Left ventricle myocardium inferior (tissue), 1 donor: ENCODE measurements at regions not wholly inside any gene's neighbourhood (a gene's known extent, or its start where the extent isn't known, plus 50 kb on each side); places are given as distances from the start of the nearest gene placed in this dataset.

Source experiments
- DNase-seq: peaks from one replicate; pipeline ENCODE4 v3.0.0-alpha.2; 2020
- H3K27ac ChIP-seq: fragments of 200-600 bp; replicated peaks from 2 replicates; pipeline ENCODE4 v1.8.0; 2021
- H3K27me3 ChIP-seq: fragments of 200-600 bp; 2 replicates; pipeline ENCODE4 v1.8.0; 2021; ENCODE audit warnings: low read depth
- H3K36me3 ChIP-seq: fragments of 200-600 bp; 2 replicates; pipeline ENCODE4 v1.8.0; 2021
- H3K4me1 ChIP-seq: fragments of 200-600 bp; 2 replicates; pipeline ENCODE4 v1.8.0; 2021
- H3K4me3 ChIP-seq: fragments of 200-600 bp; 2 replicates; pipeline ENCODE4 v1.8.0; 2021; ENCODE audit warnings: mild to moderate bottlenecking, moderate library complexity
- H3K9me3 ChIP-seq: fragments of 200-600 bp; replicated peaks from 2 replicates; pipeline ENCODE4 v1.8.0; 2021
- CTCF ChIP-seq: fragments of 200-600 bp; IDR thresholded peaks from 2 replicates; pipeline ENCODE4 v1.8.0; 2021; ENCODE audit warnings: antibody characterized with exemption, mild to moderate bottlenecking, borderline replicate concordance
- intact Hi-C: fragments of 100-400 bp; cut with micrococcal nuclease; formaldehyde crosslinking; loops from one replicate; pipeline ENCODE4 v1.11.0; 2022
- donor health status: DM: no; HTN: yes; CAD: no; lungs with severe emphysema.

GRCh38 chr2:190137561-190137960 lies 75.0 kb upstream of the MSTN start:
- Histone ChIP-seq H3K4me1 (no peaks in the 10 kb centered on the region), H3K27ac (no peak overlapping the region)

DNA sequence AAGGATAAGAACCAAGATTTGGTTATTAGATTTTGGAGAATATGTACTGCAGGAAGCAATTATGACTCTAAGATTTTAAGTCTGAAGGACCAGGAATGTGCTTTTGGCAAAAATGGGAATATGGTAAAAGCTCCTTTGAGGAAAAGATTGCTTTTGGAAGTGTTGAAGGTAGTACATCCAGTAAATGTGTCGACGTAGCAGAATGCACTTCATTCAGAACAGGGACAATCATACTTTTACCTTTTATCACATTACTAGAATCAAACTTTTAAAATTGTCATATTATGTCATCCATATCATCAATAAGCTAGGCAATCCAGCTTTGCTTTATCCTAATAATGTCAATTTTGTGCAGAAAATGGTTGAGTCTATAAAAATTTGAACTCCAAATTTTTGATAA lies 74.3 kb upstream of the MSTN start:
- no peaks in the 10 kb centered on the region for H3K27me3 ChIP-seq

More at GRCh38 chr2:190137561-190137960, 75.0 kb upstream of the MSTN start:
- no peaks in the 10 kb centered on the region for H3K36me3 ChIP-seq
- no peak for TF ChIP-seq CTCF
- peaks cover 15% of the 10 kb centered on the region for H3K9me3 ChIP-seq
- no peaks in the 10 kb centered on the region for H3K27me3 ChIP-seq
- intact Hi-C loops = no loop called here
- no peak overlapping the region for H3K4me3 ChIP-seq
- DNase-seq = no peak

DNA sequence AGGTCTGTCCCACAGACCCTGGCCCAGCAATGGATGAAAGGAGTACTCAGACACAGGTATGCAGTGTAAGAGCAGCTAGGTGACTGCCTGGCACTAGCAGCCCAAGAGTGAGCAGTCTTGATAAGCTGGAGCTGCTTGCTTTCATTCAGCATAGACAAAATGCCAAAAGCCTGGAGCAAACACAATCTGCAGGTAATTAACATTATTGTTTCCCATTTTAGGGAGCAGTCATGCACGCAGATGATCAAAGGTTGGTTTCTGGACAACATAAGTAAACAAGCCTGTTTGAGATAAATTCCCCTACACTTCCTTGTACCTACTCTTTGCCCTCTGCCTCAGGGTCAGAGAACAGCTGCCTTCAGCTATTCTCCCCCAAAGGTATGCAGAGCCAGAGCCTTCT lies 73.7 kb upstream of the MSTN start:
- Histone ChIP-seq H3K4me1 (no peaks in the 10 kb centered on the region), H3K9me3 (peaks cover 15% of the 10 kb centered on the region), H3K4me3 (no peak overlapping the region), H3K36me3 (no peaks in the 10 kb centered on the region), H3K27me3 (no peaks in the 10 kb centered on the region), H3K27ac (no peak overlapping the region)
- intact Hi-C loops = no loop called here
- TF ChIP-seq CTCF = no peak
- DNase-seq = no peak

More for the DNA sequence above, 74.3 kb upstream of the MSTN start:
- H3K36me3 ChIP-seq = no peaks in the 10 kb centered on the region
- H3K4me1 ChIP-seq = no peaks in the 10 kb centered on the region
- H3K4me3 ChIP-seq = no peak overlapping the region
- peaks cover 15% of the 10 kb centered on the region for H3K9me3 ChIP-seq
- no peak for TF ChIP-seq CTCF
- H3K27ac ChIP-seq = no peak overlapping the region
- DNase-seq = no peak
- intact Hi-C loops = no loop called here

- no peak for TF ChIP-seq CTCF
- Histone ChIP-seq H3K36me3 (no peaks in the 10 kb centered on the region), H3K9me3 (no peaks in the 10 kb centered on the region), H3K27ac (no peak overlapping the region), H3K4me1 (no peaks in the 10 kb centered on the region), H3K4me3 (no peak overlapping the region), H3K27me3 (no peaks in the 10 kb centered on the region)
- no peak for DNase-seq
- intact Hi-C loops = no loop called here
Measured at GRCh38 chr2:190129421-190130199, 67.1 kb upstream of the MSTN start.

- intact Hi-C loops = no loop called here
- Histone ChIP-seq H3K27me3 (no peaks in the 10 kb centered on the region), H3K27ac (no peak overlapping the region), H3K36me3 (no peaks in the 10 kb centered on the region), H3K4me3 (no peak overlapping the region), H3K9me3 (no peaks in the 10 kb centered on the region), H3K4me1 (no peaks in the 10 kb centered on the region)
- TF ChIP-seq CTCF = no peak
- no peak for DNase-seq
Measured at GRCh38 chr2:190127651-190128050, 65.1 kb upstream of the MSTN start.
